MM.1S (cell line): ENCODE measurements at regions not wholly inside any gene's neighbourhood (a gene's known extent, or its start where the extent isn't known, plus 50 kb on each side); places are given as distances from the start of the nearest gene placed in this dataset.

ENCODE experiments used
- CTCF ChIP-seq: fragments of 300-600 bp; sonication (generic); IDR thresholded peaks from 2 replicates; pipeline ENCODE4 v1.5.1; 2016; ENCODE audit warnings: antibody characterized with exemption, low read length, mixed read lengths
- EZH2 ChIP-seq: fragments of 300-600 bp; sonication (generic); optimal IDR thresholded peaks from 2 replicates; pipeline ENCODE3; 2017; ENCODE audit warnings: low read depth, mild to moderate bottlenecking, antibody characterized with exemption, low read length, mixed read lengths
- EZH2phosphoT487 ChIP-seq: fragments of 300-600 bp; sonication (generic); IDR thresholded peaks from 2 replicates; pipeline ENCODE4 v1.6.1; 2018; ENCODE audit warnings: antibody characterized with exemption, low read length

GRCh38 chrX:87896057-87896456, 378.5 kb downstream of the KLHL4 start:
- TF ChIP-seq CTCF (no peak), EZH2 (no peak), EZH2phosphoT487 (no peak)
